Fibroblast of gingiva (primary cell): ENCODE measurements at regions not wholly inside any gene's neighbourhood (a gene's known extent, or its start where the extent isn't known, plus 50 kb on each side); places are given as distances from the start of the nearest gene placed in this dataset.

ENCODE experiments used
- DNase-seq: peaks from one replicate; pipeline ENCODE4 v3.0.0-alpha.2; 2011; ENCODE audit warnings: low read depth

- DNase-seq: no peak
Measured at GRCh38 chr20:10990625-10991382, 317.0 kb upstream of the JAG1 start.

- peak; percentile 68 for DNase-seq
Measured at GRCh38 chr20:10992731-10993130, 318.9 kb upstream of the JAG1 start.

- no peak for DNase-seq
Measured at GRCh38 chr20:10994991-10995700, 321.3 kb upstream of the JAG1 start.

- no peak for DNase-seq
Measured at GRCh38 chr20:10998476-10998875, 324.7 kb upstream of the JAG1 start.

- DNase-seq: no peak
Measured at GRCh38 chr20:11000416-11000815, 326.6 kb upstream of the JAG1 start.

GRCh38 chr20:11001302-11001701 lies 327.5 kb upstream of the JAG1 start:
- DNase-seq: no peak

GRCh38 chr20:11001764-11002540 lies 328.2 kb upstream of the JAG1 start:
- DNase-seq: peak; percentile 45

GRCh38 chr20:11003341-11003740 lies 329.5 kb upstream of the JAG1 start:
- DNase-seq: no peak

- no peak for DNase-seq
Measured at GRCh38 chr20:11008444-11009033, 334.7 kb upstream of the JAG1 start.

- no peak for DNase-seq
Measured at GRCh38 chr20:11011653-11012052, 337.9 kb upstream of the JAG1 start.

GRCh38 chr20:11012975-11013374 lies 339.2 kb upstream of the JAG1 start:
- peak; percentile 73 for DNase-seq

GRCh38 chr20:11013801-11014200 lies 340.0 kb upstream of the JAG1 start:
- no peak for DNase-seq

- DNase-seq: no peak
Measured at GRCh38 chr20:11015440-11015839, 341.6 kb upstream of the JAG1 start.

- DNase-seq: no peak
Measured at GRCh38 chr20:11017446-11017845, 343.6 kb upstream of the JAG1 start.

- no peak for DNase-seq
Measured at GRCh38 chr20:11018668-11019170, 344.9 kb upstream of the JAG1 start.

- peak; percentile 51 for DNase-seq
Measured at GRCh38 chr20:11020712-11021111, 346.9 kb upstream of the JAG1 start.

GRCh38 chr20:11027224-11027623 lies 353.4 kb upstream of the JAG1 start:
- no peak for DNase-seq

- no peak for DNase-seq
Measured at GRCh38 chr20:11030351-11030750, 356.6 kb upstream of the JAG1 start.

- no peak for DNase-seq
Measured at GRCh38 chr20:11031300-11031699, 357.5 kb upstream of the JAG1 start.

- no peak for DNase-seq
Measured at GRCh38 chr20:11032611-11033010, 358.8 kb upstream of the JAG1 start.

- no peak for DNase-seq
Measured at GRCh38 chr20:11034025-11034424, 360.2 kb upstream of the JAG1 start.

- DNase-seq: no peak
Measured at GRCh38 chr20:11035211-11035610, 361.4 kb upstream of the JAG1 start.
